HG02610 (cell line): ENCODE measurements at regions not wholly inside any gene's neighbourhood (a gene's known extent, or its start where the extent isn't known, plus 50 kb on each side); places are given as distances from the start of the nearest gene placed in this dataset.

Experiments used
- ATAC-seq: cut with Tn5 transposase; IDR thresholded peaks from one replicate; pipeline ENCODE4 v1.9.1; 2021; ENCODE audit warnings: mild to moderate bottlenecking, moderate library complexity; ENCODE audit not compliant: unreplicated experiment

DNA sequence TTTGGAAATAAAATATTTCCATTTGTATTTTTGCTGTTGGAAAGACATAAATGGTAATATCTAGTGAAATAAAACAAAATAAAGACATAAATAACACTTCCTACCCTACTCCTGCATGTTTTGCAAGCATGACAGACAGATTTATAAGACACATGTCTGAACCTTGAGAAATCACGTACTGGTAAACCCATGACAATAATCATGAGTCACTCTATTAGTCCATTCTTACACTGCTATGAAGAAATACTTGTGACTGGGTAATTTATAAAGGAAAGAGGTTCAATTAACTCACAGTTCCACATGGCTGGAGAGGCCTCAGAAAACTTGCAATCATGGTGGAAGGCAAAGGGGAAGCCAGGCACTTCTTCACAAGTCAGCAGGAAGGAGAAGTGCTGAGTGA is 942.2 kb downstream of the REEP3 start:
- no peak for ATAC-seq

DNA sequence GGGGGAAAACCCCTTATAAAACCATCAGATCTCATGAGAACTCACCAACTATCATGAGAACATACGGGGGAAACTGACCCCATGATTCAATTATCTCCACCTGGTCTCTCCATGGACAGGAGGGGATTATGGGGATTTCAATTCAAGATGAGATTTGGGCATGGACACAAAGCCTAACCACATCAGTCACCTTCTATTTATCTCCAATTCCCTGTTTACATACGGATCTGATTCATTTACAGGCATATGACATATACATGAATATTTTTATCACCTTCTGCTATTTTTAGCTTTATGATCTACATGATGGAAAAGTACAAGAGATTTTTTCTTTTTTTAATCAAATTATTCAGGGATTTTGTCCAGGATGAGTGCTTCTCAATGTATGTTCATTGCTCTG is 944.5 kb downstream of the REEP3 start:
- no peak for ATAC-seq

- ATAC-seq: no peak
Observed at GRCh38 chr10:64468219-64468618, 947.0 kb downstream of the REEP3 start.

DNA sequence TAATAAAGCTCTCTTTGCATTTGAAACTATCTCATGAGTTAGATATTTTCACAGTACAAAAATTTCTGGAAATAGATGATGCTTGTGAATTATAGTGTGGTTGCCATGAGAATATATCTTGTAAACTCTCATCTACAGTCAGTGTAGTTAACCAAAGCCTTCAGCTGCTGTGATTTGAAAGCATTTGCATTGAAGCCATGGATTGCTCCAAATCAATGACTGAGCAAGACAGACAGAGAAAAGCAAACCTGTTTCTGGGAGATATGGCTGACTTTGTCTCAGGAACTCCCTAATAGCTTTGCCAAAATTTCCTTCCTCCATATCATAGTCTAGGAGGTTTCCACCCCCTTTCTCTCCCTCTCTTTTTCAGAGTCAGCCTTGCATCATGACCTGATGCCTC is 955.3 kb downstream of the REEP3 start:
- ATAC-seq: no peak

- no peak for ATAC-seq
Observed at GRCh38 chr10:64477791-64478190, 956.6 kb downstream of the REEP3 start.

- ATAC-seq: no peak
Observed at GRCh38 chr10:64484811-64485330, 963.7 kb downstream of the REEP3 start.

- no peak for ATAC-seq
Observed at GRCh38 chr10:64486149-64486548, 964.9 kb downstream of the REEP3 start.

DNA sequence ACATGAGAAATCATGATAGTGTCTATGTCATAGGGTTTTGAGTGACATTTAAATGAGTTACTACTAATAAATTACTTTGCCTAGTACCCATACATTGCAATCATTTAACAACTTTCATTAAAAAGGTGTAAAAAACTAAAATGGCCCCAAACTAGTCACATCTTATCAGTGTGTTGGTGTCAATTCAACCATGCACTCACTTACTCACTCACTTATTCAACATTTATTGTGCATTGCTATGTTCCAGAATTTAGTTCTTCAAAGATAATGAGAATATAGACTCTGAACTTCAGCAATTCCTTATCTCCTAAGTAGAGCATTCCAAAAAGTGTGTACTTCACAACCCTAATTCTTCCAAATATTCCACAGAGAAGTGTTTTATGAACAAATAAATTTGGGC is 965.7 kb downstream of the REEP3 start:
- ATAC-seq: no peak

DNA sequence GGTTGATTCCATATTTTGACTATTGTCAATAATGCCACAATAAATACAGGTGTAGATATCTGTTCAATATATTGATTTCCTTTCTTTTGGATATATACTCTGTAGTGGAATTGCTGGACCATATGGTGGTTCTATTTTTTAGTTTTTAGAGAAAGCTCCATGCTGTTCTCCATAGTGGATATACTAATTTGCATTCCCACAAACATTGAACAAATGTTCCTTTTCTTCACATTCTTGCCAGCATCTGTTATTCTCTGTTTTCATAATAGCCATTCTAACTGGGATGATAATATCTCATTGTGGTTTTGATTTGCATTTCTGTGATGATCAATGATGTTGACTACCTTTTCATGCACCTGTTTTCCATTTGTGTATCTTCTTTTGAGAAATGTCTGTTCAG is 973.7 kb downstream of the REEP3 start:
- no peak for ATAC-seq

DNA sequence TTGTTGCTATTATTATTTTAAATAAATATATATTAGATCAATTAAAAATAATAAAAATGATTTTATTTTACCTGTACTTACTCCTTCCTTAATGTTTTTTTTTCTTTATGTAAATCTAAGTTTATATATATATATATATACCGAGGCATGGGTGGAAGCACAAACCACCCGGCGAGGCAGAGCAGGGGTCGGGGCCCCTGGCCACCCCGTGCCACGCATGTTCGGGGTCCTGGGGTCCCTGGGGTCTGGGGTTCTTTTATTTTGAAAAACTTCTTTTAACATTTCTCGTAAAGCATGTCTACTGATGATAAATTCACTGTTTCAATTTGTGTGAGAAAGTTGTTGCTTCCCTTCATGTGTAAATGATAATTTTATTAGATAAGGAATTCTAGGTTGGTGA is 976.1 kb downstream of the REEP3 start:
- no peak for ATAC-seq

DNA sequence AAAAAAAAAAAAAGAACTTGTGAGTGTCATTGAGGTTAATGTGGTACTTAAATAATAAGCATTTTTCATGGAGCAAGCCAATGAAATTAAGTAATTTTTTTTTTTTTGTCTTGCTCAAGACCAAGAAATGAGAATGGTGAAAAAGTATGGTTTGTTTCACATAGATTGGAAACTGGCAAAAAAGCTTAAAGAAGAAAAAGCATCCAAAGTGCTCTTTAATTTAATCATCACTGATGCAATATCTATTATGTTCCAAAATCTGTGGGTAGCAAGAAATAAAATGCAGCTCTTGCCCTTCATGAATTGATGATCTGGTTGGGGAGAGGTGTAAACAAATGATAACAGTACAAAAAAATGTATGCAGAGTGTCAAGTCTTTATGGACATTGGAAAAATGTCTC is 980.6 kb downstream of the REEP3 start:
- no peak for ATAC-seq

DNA sequence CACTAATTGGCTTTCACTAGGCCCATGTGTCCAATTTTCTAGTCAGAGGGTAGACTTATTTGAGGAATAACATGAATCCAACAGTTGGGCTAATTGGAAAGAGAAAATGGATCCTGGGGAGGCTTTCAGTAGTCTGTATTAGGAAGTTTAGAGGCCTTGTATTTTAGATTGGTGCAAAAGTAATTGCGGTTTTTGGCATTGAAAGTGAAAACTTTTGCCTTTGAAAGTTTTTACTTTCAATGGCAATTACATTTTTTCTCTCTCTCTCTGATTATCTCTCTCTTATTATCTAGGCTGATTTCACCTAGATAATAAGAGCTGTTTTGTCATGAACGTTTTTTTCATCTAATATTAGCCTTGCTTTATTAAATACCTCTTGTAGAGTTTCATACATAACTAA is 981.7 kb downstream of the REEP3 start:
- ATAC-seq: no peak

DNA sequence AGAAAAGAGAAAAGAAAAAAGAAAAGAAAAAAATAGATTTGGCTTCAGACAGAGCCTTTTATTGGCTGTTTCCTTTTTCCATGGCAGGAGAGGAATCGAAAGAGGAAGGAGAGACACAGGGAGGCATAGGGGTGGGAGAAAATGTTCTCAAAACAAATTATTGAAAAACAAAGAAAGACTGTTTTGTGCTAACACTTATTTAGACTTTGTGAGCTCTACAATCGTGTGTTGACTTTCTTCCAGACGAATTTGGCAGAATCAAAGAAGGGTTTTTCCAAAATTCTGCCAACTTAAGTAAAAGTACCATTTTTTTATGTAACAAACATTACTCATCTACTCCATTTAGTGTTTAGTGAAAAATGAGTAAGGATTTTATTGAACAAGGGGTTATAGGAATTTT is 982.2 kb downstream of the REEP3 start:
- no peak for ATAC-seq

DNA sequence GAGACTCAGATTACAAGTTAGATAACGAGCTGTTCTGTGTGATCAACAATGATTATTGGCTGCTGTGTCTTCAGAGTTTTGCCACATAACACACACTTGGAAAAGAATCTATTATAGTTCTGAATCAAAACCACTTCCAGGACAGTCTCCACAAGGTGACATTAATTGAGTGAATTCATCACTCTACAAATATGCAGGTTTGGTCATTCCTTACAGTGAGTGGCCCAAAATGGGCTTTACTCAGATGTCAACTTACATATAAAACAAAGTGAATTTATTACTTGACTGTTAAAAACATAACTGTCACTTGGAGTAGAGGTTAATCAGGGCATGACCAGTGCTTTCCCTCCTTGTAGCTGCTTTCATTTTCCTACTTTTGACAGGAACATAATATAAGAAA is 984.3 kb downstream of the REEP3 start:
- no peak for ATAC-seq

- ATAC-seq: no peak
Observed at GRCh38 chr10:64506963-64507362, 985.8 kb downstream of the REEP3 start.

GRCh38 chr10:64507651-64508028 is 986.4 kb downstream of the REEP3 start:
- no peak for ATAC-seq

- no peak for ATAC-seq
Observed at GRCh38 chr10:64508029-64508661, 986.9 kb downstream of the REEP3 start.

DNA sequence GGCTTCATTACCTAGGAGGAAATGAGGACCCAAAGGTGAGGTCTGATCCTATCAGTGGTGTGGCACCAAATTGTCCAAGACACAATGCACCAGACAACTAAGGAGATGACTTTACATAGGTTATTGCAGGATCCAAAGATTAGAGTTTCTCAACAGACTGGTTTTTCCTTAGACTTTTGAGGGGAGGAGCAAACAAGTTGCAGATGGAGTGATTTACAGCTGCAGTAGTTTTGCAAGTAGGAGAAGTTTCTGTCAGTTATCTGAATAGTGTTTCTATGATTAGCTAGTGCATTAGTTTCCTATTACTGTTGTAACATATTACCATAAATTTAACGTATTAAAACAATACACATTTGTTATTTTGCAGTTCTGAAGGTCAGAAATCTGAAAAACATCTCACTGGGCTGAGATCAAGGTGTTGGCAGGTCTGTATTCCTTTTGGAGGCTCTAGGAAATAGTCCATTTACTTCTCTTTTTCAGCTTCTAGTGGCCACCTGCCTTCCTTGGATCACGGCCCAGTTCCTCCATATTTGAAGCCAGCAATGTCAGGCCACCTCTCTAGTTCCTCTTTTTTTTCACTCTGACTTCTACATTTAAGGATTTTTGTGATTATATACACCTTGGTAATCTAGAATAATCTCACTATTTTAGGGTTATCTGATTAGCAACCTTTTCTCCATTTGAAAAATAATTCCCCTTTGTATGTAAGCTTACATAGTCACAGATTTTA is 994.9 kb downstream of the REEP3 start:
- no peak for ATAC-seq

GRCh38 chr10:64518456-64518855 is 997.3 kb downstream of the REEP3 start:
- ATAC-seq: no peak

DNA sequence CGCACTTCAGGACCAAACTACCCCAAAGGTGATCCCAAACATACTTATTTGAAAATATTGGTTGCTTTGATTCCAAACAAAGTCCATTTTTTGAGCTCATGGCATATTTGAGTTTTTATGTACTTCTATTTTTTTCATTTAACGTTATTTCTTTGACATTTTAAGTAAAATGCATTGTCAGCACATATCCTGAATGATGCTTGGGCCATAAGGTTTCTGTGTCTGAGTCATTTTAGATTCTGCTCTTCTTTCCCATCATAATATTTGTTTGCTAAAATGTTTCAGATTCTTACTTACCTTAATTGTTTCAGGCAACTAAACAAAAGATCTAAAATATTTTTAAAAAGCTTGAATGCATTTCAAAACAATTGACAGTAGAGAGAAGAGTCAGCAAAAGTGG is 998.2 kb downstream of the REEP3 start:
- ATAC-seq: no peak

DNA sequence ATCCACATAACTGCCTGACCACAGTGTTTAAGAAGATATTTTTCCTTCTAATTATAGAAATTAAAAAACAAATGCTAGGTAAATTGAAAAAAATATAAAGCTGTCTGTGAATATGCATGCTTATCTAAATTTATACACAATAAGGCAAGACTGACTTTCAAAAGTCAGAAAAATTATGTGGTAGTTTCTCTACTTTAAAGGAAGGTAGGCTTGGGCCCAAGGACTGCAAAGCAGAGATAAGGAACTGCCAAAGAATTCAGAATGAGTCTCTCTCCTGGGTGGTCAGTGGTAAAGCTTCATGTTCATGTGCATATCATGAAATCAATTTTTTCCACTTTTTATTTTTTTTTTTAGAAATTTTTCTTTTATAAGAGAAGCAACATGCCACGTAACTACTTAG is 998.6 kb downstream of the REEP3 start:
- ATAC-seq: no peak

DNA sequence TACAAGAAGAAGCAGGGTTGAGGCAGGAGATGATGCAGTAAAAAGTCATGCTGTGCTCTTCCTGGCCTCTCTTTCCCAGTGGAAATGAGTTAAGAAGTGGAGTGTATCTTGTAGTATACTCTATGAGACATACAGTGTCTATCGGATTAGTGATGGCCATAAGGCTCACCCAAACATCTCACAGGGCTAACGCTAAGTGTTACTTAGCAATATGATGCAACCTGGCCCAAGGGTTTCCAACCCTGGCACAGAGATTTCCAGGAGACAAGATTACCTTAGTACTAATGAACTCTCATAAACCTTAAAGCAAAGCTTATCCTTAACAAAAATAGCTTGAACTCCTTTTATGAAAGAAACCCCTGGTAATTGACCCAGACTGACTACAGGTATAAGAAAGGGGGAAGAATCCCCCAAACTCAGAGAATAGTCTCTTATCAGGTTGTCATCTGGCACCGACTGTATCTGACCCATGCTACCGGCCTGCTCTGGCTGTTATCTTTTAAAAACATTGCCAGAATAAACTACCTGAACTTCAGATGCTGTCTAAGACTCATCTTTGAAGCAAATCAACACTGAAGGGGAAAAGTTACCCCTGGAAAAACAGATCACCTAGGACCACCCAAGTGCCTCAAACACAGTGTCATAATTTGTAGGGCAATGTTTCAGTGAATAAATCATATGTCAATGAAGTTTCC is 1002.0 kb downstream of the REEP3 start:
- ATAC-seq: no peak
